ENCODE measurements at regions not wholly inside any gene's neighbourhood (a gene's known extent, or its start where the extent isn't known, plus 50 kb on each side); places are given as distances from the start of the nearest gene placed in this dataset.

DNA sequence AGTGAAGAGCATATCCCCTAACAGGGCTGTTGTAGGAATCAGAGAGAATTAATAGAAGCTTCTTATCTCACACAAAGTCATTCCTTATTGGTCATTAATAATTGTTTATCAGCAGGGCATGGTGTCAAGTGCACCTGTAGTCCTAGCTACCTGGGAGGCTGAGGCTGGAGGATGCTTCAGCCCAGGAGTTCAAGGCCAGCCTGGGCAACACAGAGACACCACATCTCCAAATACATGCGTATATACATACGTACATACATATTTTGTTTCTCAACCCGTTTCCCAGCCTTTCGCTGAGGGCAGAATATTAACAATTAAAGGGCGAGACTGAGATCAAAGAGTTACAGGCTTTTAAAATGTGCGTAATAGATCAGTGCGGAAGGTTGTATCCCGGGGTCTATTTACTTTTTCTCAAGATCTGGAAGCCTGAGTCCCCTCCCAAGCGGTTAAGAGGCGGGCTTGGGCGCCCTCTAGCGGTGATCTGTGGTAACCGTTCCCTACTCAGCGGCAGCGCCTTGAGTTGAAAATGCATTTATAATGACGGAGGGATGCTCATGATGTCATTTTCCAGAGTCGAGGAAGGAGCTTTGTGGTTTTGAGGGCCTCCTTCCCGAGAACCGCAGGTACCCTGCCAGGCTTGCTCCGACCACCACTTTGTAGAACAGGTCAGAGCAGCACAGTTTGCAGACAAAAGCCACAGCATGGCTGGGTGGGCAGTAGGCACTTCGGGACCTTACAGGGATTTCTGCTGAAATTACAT is 169.6 kb upstream of the GPR12 start:
- Histone ChIP-seq H3K36me3 (ENCODE audit: control insufficient read depth, insufficient read depth, low read length) (no peaks in the 10 kb centered on the region), H3K4me1 (ENCODE audit: control insufficient read depth, insufficient read depth, low read length) (no peaks in the 10 kb centered on the region)
- WGBS (ENCODE audit: insufficient coverage, low lambda C conversion rate): no CpG with 5 or more reads among the region's 21 CpGs

DNA sequence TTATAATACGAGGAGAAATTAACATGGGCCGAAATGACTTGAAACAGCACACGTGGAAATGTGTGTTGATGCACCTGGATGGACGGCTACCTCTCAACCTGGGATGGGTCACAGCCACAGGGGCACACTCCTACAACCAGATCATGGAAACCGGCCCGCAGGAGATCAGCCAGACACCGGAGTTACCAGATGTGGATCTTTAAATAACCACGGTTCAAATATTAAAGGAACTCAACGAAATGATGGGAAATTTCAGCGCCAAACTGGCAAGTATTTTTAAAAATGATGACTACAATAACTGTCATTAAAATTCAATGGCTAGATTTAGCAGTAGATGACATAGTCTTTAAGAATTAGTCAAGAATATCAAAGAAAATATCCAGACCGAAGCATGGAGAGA is 166.9 kb upstream of the GPR12 start:
- WGBS (ENCODE audit: insufficient coverage, low lambda C conversion rate): 100% methylated on average over 4 of the region's 11 CpGs

More for the DNA sequence above, 169.6 kb upstream of the GPR12 start:
- no peak overlapping the region for H3K27ac ChIP-seq (ENCODE audit: low read length)
- DNase-seq: peak in 1 of 2 donors; percentile 54
- peaks cover 5% of the 10 kb centered on the region for H3K27me3 ChIP-seq (ENCODE audit: control insufficient read depth, insufficient read depth, low read length)
- no peak overlapping the region for H3K4me3 ChIP-seq (ENCODE audit: low read length)
- H3K9me3 ChIP-seq (ENCODE audit: control insufficient read depth, low read depth, low read length): no peaks in the 10 kb centered on the region

DNA sequence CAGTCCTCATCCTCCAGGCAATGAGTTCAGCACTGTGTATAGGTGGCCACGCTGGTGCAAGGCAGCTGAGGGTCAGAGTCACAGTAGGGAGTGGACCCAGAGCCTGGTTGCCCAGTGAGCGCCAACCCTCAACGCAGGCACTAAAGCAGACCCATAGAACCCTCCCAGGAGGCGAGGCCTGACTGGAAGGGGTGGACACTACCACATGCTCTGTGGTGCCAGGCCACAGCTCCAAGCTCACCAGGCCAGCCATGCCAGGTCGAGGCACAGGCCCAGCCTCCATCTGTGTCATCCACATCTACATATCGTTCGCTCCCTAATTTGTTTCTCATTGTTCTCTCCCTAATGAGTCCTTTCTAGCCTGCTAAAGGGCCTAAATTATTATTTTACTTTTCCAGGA is 165.8 kb upstream of the GPR12 start:
- no peak for DNase-seq
- Histone ChIP-seq H3K9me3 (ENCODE audit: control insufficient read depth, low read depth, low read length) (no peaks in the 10 kb centered on the region), H3K4me3 (ENCODE audit: low read length) (no peak overlapping the region), H3K27ac (ENCODE audit: low read length) (no peak overlapping the region), H3K36me3 (ENCODE audit: control insufficient read depth, insufficient read depth, low read length) (no peaks in the 10 kb centered on the region), H3K27me3 (ENCODE audit: control insufficient read depth, insufficient read depth, low read length) (peaks cover 5% of the 10 kb centered on the region), H3K4me1 (ENCODE audit: control insufficient read depth, insufficient read depth, low read length) (no peaks in the 10 kb centered on the region)
- no CpG with 5 or more reads among the region's 7 CpGs for WGBS (ENCODE audit: insufficient coverage, low lambda C conversion rate)

More for the DNA sequence above, 166.9 kb upstream of the GPR12 start:
- H3K27me3 ChIP-seq (ENCODE audit: control insufficient read depth, insufficient read depth, low read length): peaks cover 5% of the 10 kb centered on the region
- H3K9me3 ChIP-seq (ENCODE audit: control insufficient read depth, low read depth, low read length): no peaks in the 10 kb centered on the region
- H3K4me3 ChIP-seq (ENCODE audit: low read length): no peak overlapping the region
- no peak overlapping the region for H3K27ac ChIP-seq (ENCODE audit: low read length)
- DNase-seq: no peak
- H3K4me1 ChIP-seq (ENCODE audit: control insufficient read depth, insufficient read depth, low read length): no peaks in the 10 kb centered on the region
- no peaks in the 10 kb centered on the region for H3K36me3 ChIP-seq (ENCODE audit: control insufficient read depth, insufficient read depth, low read length)

DNA sequence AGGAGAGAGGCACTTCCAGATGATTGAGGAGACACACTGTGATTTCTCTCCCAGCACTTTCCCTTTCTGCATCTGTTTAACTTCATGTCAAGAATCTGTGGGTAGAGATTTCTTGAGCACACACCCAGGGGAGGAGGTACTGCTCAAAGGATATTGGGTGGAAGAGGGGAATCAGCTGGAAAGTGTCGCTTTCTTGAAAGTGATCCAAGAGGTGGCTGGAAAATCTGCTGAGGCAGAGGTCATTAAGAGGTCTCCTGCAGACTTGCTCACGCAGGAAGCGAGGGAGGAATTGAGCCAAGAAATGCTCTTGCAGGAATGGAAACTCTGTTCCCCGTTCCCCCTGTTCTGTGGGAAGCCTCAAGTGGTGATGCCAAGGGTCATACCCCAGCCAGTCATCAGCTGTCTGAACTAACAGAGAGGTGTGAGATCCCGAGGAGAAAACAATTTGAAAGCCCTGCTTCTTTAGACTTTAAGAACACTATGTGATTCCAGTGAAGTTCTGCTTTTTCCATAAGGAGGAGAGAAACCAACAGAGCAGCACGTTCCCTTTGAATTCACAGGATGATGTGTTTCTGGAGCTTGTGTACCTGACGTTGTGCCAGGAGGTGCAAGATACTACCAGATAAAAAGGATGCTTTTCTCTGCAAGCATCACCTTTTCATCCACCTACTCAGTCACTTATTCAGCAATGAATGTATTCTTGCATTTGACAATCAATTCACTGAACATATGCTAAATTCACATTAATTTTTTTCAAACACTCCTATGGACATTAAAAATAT is 163.4 kb upstream of the GPR12 start:
- DNase-seq: no peak

DNA sequence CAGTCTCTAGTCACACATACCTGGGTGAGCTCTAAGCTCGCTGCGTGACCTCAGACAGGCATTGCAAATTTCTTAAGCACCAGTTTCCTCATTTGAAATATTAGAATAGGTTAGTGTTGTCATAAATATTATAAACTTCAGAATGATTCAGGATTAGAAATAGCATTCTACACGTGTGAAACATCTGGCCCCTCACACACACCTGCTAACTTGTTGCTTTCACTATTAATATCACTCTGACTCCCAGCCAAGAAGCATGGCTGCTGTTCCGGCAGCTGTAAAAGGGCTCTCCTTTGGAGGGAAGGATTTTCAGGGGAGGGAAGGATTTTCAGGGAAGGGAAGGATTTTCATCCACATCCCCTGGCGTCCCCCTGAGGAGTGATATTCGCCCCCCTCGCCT is 161.3 kb upstream of the GPR12 start:
- 60% methylated on average over 1 of the region's 7 CpGs for WGBS (ENCODE audit: insufficient coverage, low lambda C conversion rate)
- Histone ChIP-seq H3K4me3 (ENCODE audit: low read length) (no peak overlapping the region), H3K4me1 (ENCODE audit: control insufficient read depth, insufficient read depth, low read length) (no peaks in the 10 kb centered on the region), H3K36me3 (ENCODE audit: control insufficient read depth, insufficient read depth, low read length) (no peaks in the 10 kb centered on the region), H3K9me3 (ENCODE audit: control insufficient read depth, low read depth, low read length) (no peaks in the 10 kb centered on the region), H3K27me3 (ENCODE audit: control insufficient read depth, insufficient read depth, low read length) (peaks cover under 1% of the 10 kb centered on the region), H3K27ac (ENCODE audit: low read length) (no peak overlapping the region)
- DNase-seq: no peak

More for the DNA sequence above, 163.4 kb upstream of the GPR12 start:
- no peak overlapping the region for H3K4me3 ChIP-seq (ENCODE audit: low read length)
- H3K27ac ChIP-seq (ENCODE audit: low read length): no peak overlapping the region
- WGBS (ENCODE audit: insufficient coverage, low lambda C conversion rate): 20% methylated on average over 1 of the region's 7 CpGs
- no peaks in the 10 kb centered on the region for H3K4me1 ChIP-seq (ENCODE audit: control insufficient read depth, insufficient read depth, low read length)
- peaks cover 5% of the 10 kb centered on the region for H3K27me3 ChIP-seq (ENCODE audit: control insufficient read depth, insufficient read depth, low read length)
- H3K36me3 ChIP-seq (ENCODE audit: control insufficient read depth, insufficient read depth, low read length): no peaks in the 10 kb centered on the region
- H3K9me3 ChIP-seq (ENCODE audit: control insufficient read depth, low read depth, low read length): no peaks in the 10 kb centered on the region

DNA sequence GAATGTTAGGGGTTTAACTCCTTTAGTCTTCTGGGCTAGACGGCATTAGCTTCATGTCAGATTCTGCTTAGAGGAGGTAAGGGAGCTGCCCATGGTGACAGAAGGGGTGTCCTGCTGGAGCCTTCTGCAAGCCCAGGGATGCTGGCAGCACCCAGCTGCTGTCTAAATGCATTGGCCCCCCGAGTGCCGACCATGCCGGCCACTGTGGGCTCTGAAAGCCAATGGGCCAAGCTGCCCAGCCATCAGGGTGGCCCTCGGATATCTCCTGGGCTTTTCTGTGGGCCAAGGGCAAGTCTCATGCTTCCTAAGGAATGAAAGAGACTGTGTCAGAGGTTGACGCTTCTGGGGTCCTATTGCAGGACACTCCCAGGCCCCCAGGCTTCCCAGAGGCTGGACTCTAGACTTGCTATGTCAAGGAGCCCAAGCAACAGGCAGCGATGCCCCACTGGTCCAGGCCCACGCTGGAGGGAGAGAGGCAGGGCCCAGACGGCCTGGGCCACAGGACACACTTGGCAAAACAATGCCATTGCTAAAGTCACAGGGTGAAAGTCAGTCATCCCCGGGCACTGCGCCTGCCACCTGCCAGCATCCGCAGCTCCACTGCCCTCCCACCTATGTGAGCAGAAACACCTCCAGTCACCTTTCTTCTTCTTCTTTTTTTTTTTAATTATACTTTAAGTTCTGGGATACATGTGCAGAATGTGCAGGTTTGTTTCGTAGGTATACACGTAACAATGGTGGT is 160.2 kb upstream of the GPR12 start:
- no peak overlapping the region for H3K27ac ChIP-seq (ENCODE audit: low read length)
- no peaks in the 10 kb centered on the region for H3K36me3 ChIP-seq (ENCODE audit: control insufficient read depth, insufficient read depth, low read length)
- no CpG with 5 or more reads among the region's 14 CpGs for WGBS (ENCODE audit: insufficient coverage, low lambda C conversion rate)
- no peaks in the 10 kb centered on the region for H3K4me1 ChIP-seq (ENCODE audit: control insufficient read depth, insufficient read depth, low read length)
- no peaks in the 10 kb centered on the region for H3K27me3 ChIP-seq (ENCODE audit: control insufficient read depth, insufficient read depth, low read length)
- no peaks in the 10 kb centered on the region for H3K9me3 ChIP-seq (ENCODE audit: control insufficient read depth, low read depth, low read length)
- H3K4me3 ChIP-seq (ENCODE audit: low read length): no peak overlapping the region
- DNase-seq: no peak

DNA sequence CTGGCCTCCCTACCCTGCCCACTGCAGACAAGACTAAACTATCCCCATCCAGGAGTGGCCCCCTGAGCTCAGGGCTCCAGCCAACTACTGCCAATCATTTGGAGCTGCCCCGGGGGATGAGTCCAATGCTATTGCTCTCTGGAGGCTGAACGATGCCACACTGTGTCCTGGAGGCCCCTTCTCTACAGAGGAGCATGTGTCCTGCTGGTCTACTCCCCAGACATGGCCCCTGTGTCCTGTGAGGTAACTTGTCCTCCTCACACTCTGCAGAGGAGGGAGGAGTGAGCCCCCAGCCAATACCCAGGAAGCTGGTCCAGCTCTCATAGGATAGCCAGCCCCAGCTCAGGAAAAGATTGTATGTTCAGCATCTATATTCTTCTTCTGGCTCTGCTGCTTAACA is 159.1 kb upstream of the GPR12 start:
- Histone ChIP-seq H3K9me3 (ENCODE audit: control insufficient read depth, low read depth, low read length) (no peaks in the 10 kb centered on the region), H3K36me3 (ENCODE audit: control insufficient read depth, insufficient read depth, low read length) (no peaks in the 10 kb centered on the region), H3K4me3 (ENCODE audit: low read length) (no peak overlapping the region), H3K27me3 (ENCODE audit: control insufficient read depth, insufficient read depth, low read length) (no peaks in the 10 kb centered on the region), H3K4me1 (ENCODE audit: control insufficient read depth, insufficient read depth, low read length) (no peaks in the 10 kb centered on the region), H3K27ac (ENCODE audit: low read length) (no peak overlapping the region)
- no peak for DNase-seq
- WGBS (ENCODE audit: insufficient coverage, low lambda C conversion rate): no CpG with 5 or more reads among the region's 2 CpGs

DNA sequence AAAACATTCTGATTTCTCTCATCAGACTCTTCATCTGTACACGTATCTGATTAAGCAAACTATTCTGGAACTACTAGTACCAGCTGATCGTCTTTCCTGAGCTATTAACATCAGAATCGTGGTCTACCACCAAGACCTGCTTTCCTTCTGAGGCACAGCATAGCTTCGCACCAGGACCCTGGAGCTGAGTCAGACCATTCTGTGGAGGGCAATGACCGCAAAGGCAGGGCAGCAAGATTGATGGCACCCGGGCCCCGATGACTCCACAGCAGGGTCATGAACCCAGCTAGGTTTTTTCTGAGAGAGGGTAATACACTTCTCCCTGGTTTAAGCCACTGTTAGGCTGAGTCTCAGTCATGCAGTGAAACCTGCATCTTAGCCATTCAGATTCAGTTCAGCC is 158.7 kb upstream of the GPR12 start:
- Histone ChIP-seq H3K27ac (ENCODE audit: low read length) (no peak overlapping the region), H3K36me3 (ENCODE audit: control insufficient read depth, insufficient read depth, low read length) (no peaks in the 10 kb centered on the region), H3K4me3 (ENCODE audit: low read length) (no peak overlapping the region), H3K4me1 (ENCODE audit: control insufficient read depth, insufficient read depth, low read length) (no peaks in the 10 kb centered on the region), H3K9me3 (ENCODE audit: control insufficient read depth, low read depth, low read length) (no peaks in the 10 kb centered on the region), H3K27me3 (ENCODE audit: control insufficient read depth, insufficient read depth, low read length) (no peaks in the 10 kb centered on the region)
- no peak for DNase-seq
- no CpG with 5 or more reads among the region's 7 CpGs for WGBS (ENCODE audit: insufficient coverage, low lambda C conversion rate)

DNA sequence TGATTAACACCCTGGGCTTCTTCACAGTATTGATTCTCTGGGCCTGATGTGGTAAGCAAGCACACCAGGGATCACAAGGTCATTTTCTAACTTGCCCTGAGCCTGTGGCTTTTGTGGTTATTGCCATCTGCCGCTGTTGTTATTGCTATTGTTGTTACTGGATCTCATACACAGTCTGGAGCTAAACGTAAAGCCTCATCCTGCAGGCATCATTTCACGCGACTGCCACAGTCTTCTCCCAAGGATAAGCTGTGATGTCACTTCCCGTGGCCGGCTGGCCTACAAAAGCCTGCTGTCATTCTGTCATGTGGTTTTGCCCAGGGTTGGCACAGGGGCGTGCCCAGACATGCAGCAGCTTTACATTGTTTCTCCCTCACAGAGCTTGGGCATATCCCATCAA is 154.0 kb upstream of the GPR12 start:
- H3K27me3 ChIP-seq (ENCODE audit: control insufficient read depth, insufficient read depth, low read length): no peaks in the 10 kb centered on the region
- H3K36me3 ChIP-seq (ENCODE audit: control insufficient read depth, insufficient read depth, low read length): no peaks in the 10 kb centered on the region
- H3K4me1 ChIP-seq (ENCODE audit: control insufficient read depth, insufficient read depth, low read length): no peaks in the 10 kb centered on the region
- H3K4me3 ChIP-seq (ENCODE audit: low read length): no peak overlapping the region
- DNase-seq: no peak
- H3K27ac ChIP-seq (ENCODE audit: low read length): no peak overlapping the region
- WGBS (ENCODE audit: insufficient coverage, low lambda C conversion rate): no CpG with 5 or more reads among the region's 7 CpGs
- no peaks in the 10 kb centered on the region for H3K9me3 ChIP-seq (ENCODE audit: control insufficient read depth, low read depth, low read length)

DNA sequence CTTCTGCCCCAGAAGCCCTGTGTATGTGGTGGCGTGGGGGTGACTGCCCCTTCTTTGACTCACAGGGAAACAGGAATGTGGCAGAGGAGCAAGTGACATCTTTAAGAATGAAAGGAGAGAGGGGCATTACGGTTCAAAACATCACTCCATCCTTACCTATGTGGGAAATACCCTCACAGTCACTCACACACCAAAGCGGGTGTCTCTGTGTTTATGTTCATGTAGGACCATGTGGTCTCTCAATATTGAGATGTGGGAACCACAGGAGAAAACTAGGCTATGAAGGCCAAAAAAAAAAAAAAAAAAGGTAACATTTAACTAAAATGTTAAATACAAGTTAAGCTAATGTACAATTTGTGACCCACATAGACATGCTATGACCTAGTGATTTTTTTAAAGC is 153.6 kb upstream of the GPR12 start:
- Histone ChIP-seq H3K4me1 (ENCODE audit: control insufficient read depth, insufficient read depth, low read length) (no peaks in the 10 kb centered on the region), H3K27me3 (ENCODE audit: control insufficient read depth, insufficient read depth, low read length) (peaks cover 2% of the 10 kb centered on the region), H3K9me3 (ENCODE audit: control insufficient read depth, low read depth, low read length) (no peaks in the 10 kb centered on the region), H3K27ac (ENCODE audit: low read length) (no peak overlapping the region), H3K4me3 (ENCODE audit: low read length) (no peak overlapping the region), H3K36me3 (ENCODE audit: control insufficient read depth, insufficient read depth, low read length) (no peaks in the 10 kb centered on the region)
- DNase-seq: no peak
- 100% methylated on average over 2 of the region's 3 CpGs for WGBS (ENCODE audit: insufficient coverage, low lambda C conversion rate)

Measured in large intestine (tissue), 3 donors.